Esophagus squamous epithelium (tissue), 5 donors: ENCODE measurements at regions not wholly inside any gene's neighbourhood (a gene's known extent, or its start where the extent isn't known, plus 50 kb on each side); places are given as distances from the start of the nearest gene placed in this dataset.

Experiments
- DNase-seq: peaks from one replicate; lab custom pipeline; 2025; lab: John Stamatoyannopoulos, UW
- H3K27ac ChIP-seq, 4 donors: fragments of 200-600 bp; sonication (generic); one replicate each; pipeline ENCODE4 v1.5.1; 2016 to 2019; ENCODE audit warnings: mild to moderate bottlenecking in 1 of 4
- H3K27me3 ChIP-seq, 4 donors: fragments of 200-600 bp; sonication (generic); 1 replicate in 3 of 4; 2 replicates in 1 of 4; pipeline versions ENCODE4 v1.5.1 to v1.6.0; 2017 to 2021; ENCODE audit warnings: antibody characterized with exemption in 1 of 4
- H3K36me3 ChIP-seq, 3 donors: fragments of 200-600 bp; sonication (generic); one replicate each; pipeline ENCODE4 v1.5.1; 2016 to 2019
- H3K4me1 ChIP-seq, 3 donors: fragments of 200-600 bp; sonication (generic); one replicate each; pipeline ENCODE4 v1.5.1; 2017 to 2019
- H3K4me3 ChIP-seq, 4 donors: fragments of 200-600 bp; sonication (generic); 1 replicate in 3 of 4; 2 replicates in 1 of 4; pipeline ENCODE4 v1.5.1; 2016 to 2019; ENCODE audit warnings: mild to moderate bottlenecking in 2 of 4, moderate library complexity in 1 of 4
- H3K9me3 ChIP-seq, 3 donors: fragments of 200-600 bp; sonication (generic); one replicate each; pipeline ENCODE4 v1.5.1; 2016 to 2019
- CTCF ChIP-seq, 6 experiments: fragments of 450-650 bp in 4 of 6; fragments of 200-600 bp in 2 of 6; sonication (generic) in 2 of 6; IDR thresholded peaks; one replicate each; pipeline ENCODE4 v1.5.1; 2016 to 2019; ENCODE audit warnings: antibody characterized with exemption in 6 of 6, mild to moderate bottlenecking in 4 of 6, moderate library complexity in 4 of 6
- POLR2A ChIP-seq, 4 donors: fragments of 450-650 bp; IDR thresholded peaks; one replicate each; pipeline ENCODE4 v1.6.1; 2017; ENCODE audit warnings: antibody characterized with exemption in 4 of 4, mild to moderate bottlenecking in 4 of 4, moderate library complexity in 3 of 4
- WGBS, 2 donors: methylation state at CpG; one replicate each; pipeline ENCODE4 v1.1.5; 2018; 5-methylcytosine and 5-hydroxymethylcytosine counted together
- intact Hi-C: fragments of 100-400 bp; cut with DNase I; formaldehyde crosslinking; loops from one replicate; pipeline ENCODE4 v1.15.0; 2022
- donor health status: DM: yes; HTN: yes; CAD: no.

- intact Hi-C loops = no loop called here
- Histone ChIP-seq H3K4me3 (no peak overlapping the region), H3K9me3 (no peaks in the 10 kb centered on the region), H3K36me3 (no peaks in the 10 kb centered on the region), H3K27ac (no peak overlapping the region), H3K4me1 (peaks cover 0 to 4% (median 0%) of the 10 kb centered on the region in 3 donors), H3K27me3 (no peaks in the 10 kb centered on the region)
- no peak for DNase-seq
- WGBS, 2 donors = 67 to 78% methylated on average over 1 of the region's 1 CpG
- TF ChIP-seq CTCF (IDR thresholded peaks at IDR 0.05) (no peak), POLR2A (IDR thresholded peaks at IDR 0.05) (no peak)
These were observed 405.9 kb upstream of the PAPPA start for GRCh38 chr9:115747731-115748130.

GRCh38 chr9:115756736-115757135 is 396.9 kb upstream of the PAPPA start:
- no peak overlapping the region for H3K27ac ChIP-seq
- intact Hi-C loops = no loop called here
- TF ChIP-seq POLR2A (IDR thresholded peaks at IDR 0.05) (no peak), CTCF (IDR thresholded peaks at IDR 0.05) (no peak)
- no peaks in the 10 kb centered on the region for H3K9me3 ChIP-seq
- DNase-seq = no peak
- H3K36me3 ChIP-seq = no peaks in the 10 kb centered on the region
- H3K4me3 ChIP-seq = no peak overlapping the region
- no peaks in the 10 kb centered on the region for H3K27me3 ChIP-seq
- peaks cover 0 to 7% (median 0%) of the 10 kb centered on the region in 3 donors for H3K4me1 ChIP-seq

- no peak overlapping the region for H3K27ac ChIP-seq
- no peaks in the 10 kb centered on the region for H3K27me3 ChIP-seq
- intact Hi-C loops = no loop called here
- DNase-seq = no peak
- H3K4me3 ChIP-seq = no peak overlapping the region
- no peaks in the 10 kb centered on the region for H3K9me3 ChIP-seq
- peaks cover 0 to 6% (median 0%) of the 10 kb centered on the region in 3 donors for H3K4me1 ChIP-seq
- TF ChIP-seq POLR2A (IDR thresholded peaks at IDR 0.05) (no peak), CTCF (IDR thresholded peaks at IDR 0.05) (no peak)
- WGBS, 2 donors = 34 to 41% methylated on average over 2 of the region's 2 CpGs
- H3K36me3 ChIP-seq = no peaks in the 10 kb centered on the region
These were observed 396.1 kb upstream of the PAPPA start for GRCh38 chr9:115757461-115757860.

GRCh38 chr9:115758441-115758840 is 395.1 kb upstream of the PAPPA start:
- intact Hi-C loops = no loop called here
- H3K27me3 ChIP-seq = no peaks in the 10 kb centered on the region
- TF ChIP-seq POLR2A (IDR thresholded peaks at IDR 0.05) = no peak
- no peak for TF ChIP-seq CTCF (IDR thresholded peaks at IDR 0.05)
- H3K4me3 ChIP-seq = no peak overlapping the region
- no peaks in the 10 kb centered on the region for H3K9me3 ChIP-seq
- H3K4me1 ChIP-seq = no peaks in the 10 kb centered on the region
- no peaks in the 10 kb centered on the region for H3K36me3 ChIP-seq
- no peak overlapping the region for H3K27ac ChIP-seq
- no peak for DNase-seq
- 71 to 78% methylated on average over 3 of the region's 3 CpGs for WGBS, 2 donors

- intact Hi-C loops = no loop called here
- no peaks in the 10 kb centered on the region for H3K4me1 ChIP-seq
- WGBS, 2 donors = 77 to 80% methylated on average over 4 of the region's 4 CpGs
- no peaks in the 10 kb centered on the region for H3K36me3 ChIP-seq
- no peak overlapping the region for H3K4me3 ChIP-seq
- H3K27me3 ChIP-seq = no peaks in the 10 kb centered on the region
- no peak for TF ChIP-seq CTCF (IDR thresholded peaks at IDR 0.05)
- no peak for TF ChIP-seq POLR2A (IDR thresholded peaks at IDR 0.05)
- H3K9me3 ChIP-seq = no peaks in the 10 kb centered on the region
- H3K27ac ChIP-seq = no peak overlapping the region
- no peak for DNase-seq
These were observed 394.2 kb upstream of the PAPPA start for GRCh38 chr9:115759426-115759825.
